PFSK-1 (cell line): ENCODE measurements at regions not wholly inside any gene's neighbourhood (a gene's known extent, or its start where the extent isn't known, plus 50 kb on each side); places are given as distances from the start of the nearest gene placed in this dataset.

Experiments used
- FOXP2 ChIP-seq: optimal IDR thresholded peaks from 2 replicates; pipeline ENCODE3; 2011; ENCODE audit warnings: borderline replicate concordance, control low read depth, inconsistent platforms; ENCODE audit not compliant: insufficient read depth; ENCODE audit errors: extremely low read length, extremely low read depth
- POLR2AphosphoS5 ChIP-seq: IDR thresholded peaks from 2 replicates; pipeline ENCODE4 v1.6.1; 2012; ENCODE audit warnings: low read depth, mild to moderate bottlenecking, control low read depth, low read length, moderate library complexity
- SIN3A ChIP-seq: IDR thresholded peaks from 2 replicates; pipeline ENCODE4 v1.6.1; 2012; ENCODE audit warnings: mild to moderate bottlenecking, low read length, moderate library complexity, borderline replicate concordance; ENCODE audit not compliant: insufficient read depth
- TAF1 ChIP-seq: IDR thresholded peaks from 2 replicates; pipeline ENCODE4 v1.6.1; 2012; ENCODE audit warnings: low read length, control low read depth, borderline replicate concordance; ENCODE audit not compliant: insufficient read depth
- TF ChIP-seq, protein P1 (sequence below), 2 experiments: IDR thresholded peaks; 2 replicates each; pipeline versions ENCODE4 v1.6.1 to v1.8.0; 2011 to 2012; ENCODE audit warnings: low read depth in 2 of 2, low read length in 2 of 2, control low read depth in 1 of 2, inconsistent platforms in 1 of 2, mild to moderate bottlenecking in 1 of 2, moderate library complexity in 1 of 2; ENCODE audit not compliant: insufficient read depth in 1 of 2

DNA sequence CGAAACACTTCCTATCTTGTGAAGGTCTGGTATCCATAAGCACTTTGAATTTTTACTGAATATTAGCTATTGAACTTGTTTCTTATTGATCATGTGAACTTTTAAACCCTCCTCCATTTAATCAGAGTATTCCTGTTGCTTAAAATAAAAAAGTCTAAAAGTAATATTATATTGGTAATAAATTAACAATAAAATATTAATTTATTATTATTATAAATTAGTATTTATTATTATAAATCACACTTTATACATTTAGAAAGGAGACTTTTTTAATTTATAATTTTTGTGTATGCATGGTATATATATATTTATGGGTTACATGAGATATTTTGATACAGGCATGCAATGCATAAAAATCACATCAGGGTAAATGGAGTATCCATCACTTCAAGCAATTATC is 295.4 kb upstream of the NETO1 start:
- TF ChIP-seq POLR2AphosphoS5: no peak
- TF ChIP-seq SIN3A: no peak

DNA sequence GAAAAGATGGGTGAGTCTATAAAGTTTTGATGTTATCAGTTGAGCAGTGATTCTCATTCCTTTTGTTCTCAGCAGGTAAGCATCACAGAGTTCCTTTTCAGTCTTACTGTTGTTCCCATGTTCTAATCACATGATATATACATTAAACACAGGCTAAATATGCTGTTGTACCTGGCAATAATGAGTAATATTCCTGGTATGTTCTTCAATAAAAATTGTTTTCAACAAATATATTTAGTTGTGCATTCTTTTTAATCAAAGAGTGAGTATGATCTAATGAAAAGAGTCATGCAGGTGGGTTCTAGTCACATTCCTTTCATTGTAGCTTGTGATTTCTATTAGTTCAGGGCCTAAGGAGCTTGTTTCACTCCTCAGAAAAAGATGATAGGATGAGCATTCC is 288.3 kb upstream of the NETO1 start:
- TF ChIP-seq SIN3A: no peak
- TF ChIP-seq TAF1: no peak
- TF ChIP-seq POLR2AphosphoS5: no peak
- TF ChIP-seq FOXP2: no peak
- TF ChIP-seq, protein P1, sequence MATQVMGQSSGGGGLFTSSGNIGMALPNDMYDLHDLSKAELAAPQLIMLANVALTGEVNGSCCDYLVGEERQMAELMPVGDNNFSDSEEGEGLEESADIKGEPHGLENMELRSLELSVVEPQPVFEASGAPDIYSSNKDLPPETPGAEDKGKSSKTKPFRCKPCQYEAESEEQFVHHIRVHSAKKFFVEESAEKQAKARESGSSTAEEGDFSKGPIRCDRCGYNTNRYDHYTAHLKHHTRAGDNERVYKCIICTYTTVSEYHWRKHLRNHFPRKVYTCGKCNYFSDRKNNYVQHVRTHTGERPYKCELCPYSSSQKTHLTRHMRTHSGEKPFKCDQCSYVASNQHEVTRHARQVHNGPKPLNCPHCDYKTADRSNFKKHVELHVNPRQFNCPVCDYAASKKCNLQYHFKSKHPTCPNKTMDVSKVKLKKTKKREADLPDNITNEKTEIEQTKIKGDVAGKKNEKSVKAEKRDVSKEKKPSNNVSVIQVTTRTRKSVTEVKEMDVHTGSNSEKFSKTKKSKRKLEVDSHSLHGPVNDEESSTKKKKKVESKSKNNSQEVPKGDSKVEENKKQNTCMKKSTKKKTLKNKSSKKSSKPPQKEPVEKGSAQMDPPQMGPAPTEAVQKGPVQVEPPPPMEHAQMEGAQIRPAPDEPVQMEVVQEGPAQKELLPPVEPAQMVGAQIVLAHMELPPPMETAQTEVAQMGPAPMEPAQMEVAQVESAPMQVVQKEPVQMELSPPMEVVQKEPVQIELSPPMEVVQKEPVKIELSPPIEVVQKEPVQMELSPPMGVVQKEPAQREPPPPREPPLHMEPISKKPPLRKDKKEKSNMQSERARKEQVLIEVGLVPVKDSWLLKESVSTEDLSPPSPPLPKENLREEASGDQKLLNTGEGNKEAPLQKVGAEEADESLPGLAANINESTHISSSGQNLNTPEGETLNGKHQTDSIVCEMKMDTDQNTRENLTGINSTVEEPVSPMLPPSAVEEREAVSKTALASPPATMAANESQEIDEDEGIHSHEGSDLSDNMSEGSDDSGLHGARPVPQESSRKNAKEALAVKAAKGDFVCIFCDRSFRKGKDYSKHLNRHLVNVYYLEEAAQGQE (IDR thresholded peaks at IDR 0.05; ENCODE audit: insufficient read depth in 1 of 2, low read depth in 2 of 2, low read length in 2 of 2): no peak

- TF ChIP-seq POLR2AphosphoS5 (no peak), FOXP2 (no peak), SIN3A (no peak), TAF1 (no peak)
- TF ChIP-seq, protein P1 (IDR thresholded peaks at IDR 0.05; ENCODE audit: insufficient read depth in 1 of 2, low read depth in 2 of 2, low read length in 2 of 2): no peak
Observed at GRCh38 chr18:73153271-73153670, 285.5 kb upstream of the NETO1 start.

GRCh38 chr18:73151086-73151485 is 283.3 kb upstream of the NETO1 start:
- TF ChIP-seq FOXP2 (no peak), TAF1 (no peak), POLR2AphosphoS5 (no peak), SIN3A (no peak)
- TF ChIP-seq, protein P1 (IDR thresholded peaks at IDR 0.05; ENCODE audit: insufficient read depth in 1 of 2, low read depth in 2 of 2, low read length in 2 of 2): no peak

DNA sequence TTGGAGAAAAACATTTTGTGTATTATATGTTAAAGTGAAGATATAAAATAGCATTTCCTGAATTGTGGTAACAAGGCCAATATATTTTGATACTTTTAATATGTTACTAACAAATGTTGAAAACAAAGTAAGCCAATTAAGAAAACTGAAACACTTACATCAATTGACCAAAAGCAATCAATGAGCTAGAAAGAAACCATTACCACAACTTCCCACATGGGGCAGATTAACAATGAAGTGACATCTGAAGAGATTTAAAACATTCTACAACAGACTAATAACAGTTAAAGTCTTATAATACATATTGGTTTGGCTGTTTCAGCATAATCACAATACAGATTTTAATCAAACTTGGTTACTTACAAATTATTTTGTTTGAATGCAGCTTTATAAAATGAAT is 282.4 kb upstream of the NETO1 start:
- TF ChIP-seq SIN3A: no peak
- no peak for TF ChIP-seq FOXP2
- TF ChIP-seq POLR2AphosphoS5: no peak
- TF ChIP-seq, protein P1 (IDR thresholded peaks at IDR 0.05; ENCODE audit: insufficient read depth in 1 of 2, low read depth in 2 of 2, low read length in 2 of 2): no peak
- TF ChIP-seq TAF1: no peak
